Mucosa of descending colon (tissue), 3 donors: ENCODE measurements at regions not wholly inside any gene's neighbourhood (a gene's known extent, or its start where the extent isn't known, plus 50 kb on each side); places are given as distances from the start of the nearest gene placed in this dataset.

ENCODE experiments used
- ATAC-seq: fragments of 200-7000 bp; cut with Tn5 transposase; one replicate; pipeline ENCODE4 v1.9.1; 2020; ENCODE audit warnings: mild to moderate bottlenecking, moderate library complexity
- DNase-seq, 3 donors: peaks; one replicate each; pipeline ENCODE4 v3.0.0-alpha.2; 2020
- H3K36me3 ChIP-seq: fragments of 200-600 bp; one replicate; pipeline ENCODE4 v1.8.0; 2021; ENCODE audit warnings: low read depth, mild to moderate bottlenecking
- H3K4me1 ChIP-seq: fragments of 200-600 bp; one replicate; pipeline ENCODE4 v1.8.0; 2021; ENCODE audit warnings: low read depth, mild to moderate bottlenecking
- H3K4me3 ChIP-seq: fragments of 200-600 bp; one replicate; pipeline ENCODE4 v1.8.0; 2021; ENCODE audit warnings: mild to moderate bottlenecking
- H3K9me3 ChIP-seq: fragments of 200-600 bp; one replicate; pipeline ENCODE4 v1.8.0; 2021; ENCODE audit warnings: mild to moderate bottlenecking
- CTCF ChIP-seq: fragments of 200-600 bp; IDR thresholded peaks from one replicate; pipeline ENCODE4 v1.8.0; 2022; ENCODE audit warnings: antibody characterized with exemption, mild to moderate bottlenecking
- intact Hi-C, 2 donors: fragments of 100-400 bp; cut with DNase I in 1 of 2; cut with micrococcal nuclease in 1 of 2; formaldehyde crosslinking; loops; one replicate each; pipeline versions ENCODE4 v1.11.0 to v1.11.1; 2022; cut with DNase I, micrococcal nuclease
- donor health status: DM: no; HTN: no; CAD: no; lungs with moderate emphysema.
- donor health status: DM: no; HTN: no; CAD: no.
- donor health status: DM: no; HTN: yes; CAD: no.

GRCh38 chr3:20462723-20463122 is 276.7 kb upstream of the SGO1 start:
- Histone ChIP-seq H3K36me3 (no peaks in the 10 kb centered on the region), H3K9me3 (peaks cover 30% of the 10 kb centered on the region), H3K4me3 (no peak overlapping the region), H3K4me1 (no peaks in the 10 kb centered on the region)
- DNase-seq (no peak), ATAC-seq (no peak)
- TF ChIP-seq CTCF: no peak
- intact Hi-C loops: no loop called here

GRCh38 chr3:20462226-20462625 is 276.2 kb upstream of the SGO1 start:
- Histone ChIP-seq H3K9me3 (peaks cover 30% of the 10 kb centered on the region), H3K4me1 (no peaks in the 10 kb centered on the region), H3K36me3 (no peaks in the 10 kb centered on the region), H3K4me3 (no peak overlapping the region)
- DNase-seq: no peak
- no peak for TF ChIP-seq CTCF
- no peak for ATAC-seq
- intact Hi-C loops: no loop called here

- intact Hi-C loops: no loop called here
- ATAC-seq (no peak), DNase-seq (no peak)
- Histone ChIP-seq H3K9me3 (peaks cover 25% of the 10 kb centered on the region), H3K36me3 (no peaks in the 10 kb centered on the region), H3K4me1 (no peaks in the 10 kb centered on the region), H3K4me3 (no peak overlapping the region)
- no peak for TF ChIP-seq CTCF
These were observed 273.1 kb upstream of the SGO1 start for GRCh38 chr3:20458994-20459716.

GRCh38 chr3:20456511-20456910 is 270.5 kb upstream of the SGO1 start:
- Histone ChIP-seq H3K4me1 (no peaks in the 10 kb centered on the region), H3K9me3 (peaks cover 26% of the 10 kb centered on the region), H3K36me3 (no peaks in the 10 kb centered on the region), H3K4me3 (no peak overlapping the region)
- no peak for TF ChIP-seq CTCF
- ATAC-seq (no peak), DNase-seq (no peak)
- intact Hi-C loops: no loop called here

GRCh38 chr3:20451170-20451569 is 265.2 kb upstream of the SGO1 start:
- intact Hi-C loops: no loop called here
- no peaks in the 10 kb centered on the region for H3K36me3 ChIP-seq
- TF ChIP-seq CTCF: no peak
- no peaks in the 10 kb centered on the region for H3K4me1 ChIP-seq
- no peak for ATAC-seq
- H3K9me3 ChIP-seq: peaks cover 15% of the 10 kb centered on the region
- DNase-seq: no peak
- no peak overlapping the region for H3K4me3 ChIP-seq

GRCh38 chr3:20450611-20451010 is 264.6 kb upstream of the SGO1 start:
- intact Hi-C loops: no loop called here
- ATAC-seq (no peak), DNase-seq (no peak)
- Histone ChIP-seq H3K4me1 (no peaks in the 10 kb centered on the region), H3K36me3 (no peaks in the 10 kb centered on the region), H3K4me3 (no peak overlapping the region), H3K9me3 (peaks cover 16% of the 10 kb centered on the region)
- no peak for TF ChIP-seq CTCF
